ENCODE measurements at regions not wholly inside any gene's neighbourhood (a gene's known extent, or its start where the extent isn't known, plus 50 kb on each side); places are given as distances from the start of the nearest gene placed in this dataset.

GRCh38 chr18:24695168-24695567 lies 234.7 kb downstream of the HRH4 start:
- Mint-ChIP-seq H3K27me3 (ENCODE audit: low read depth in 3 of 3) (peaks cover 2% of the 10 kb centered on the region in 3 donors), H3K4me3 (no peak overlapping the region), H3K27ac (no peak overlapping the region), H3K36me3 (no peaks in the 10 kb centered on the region), H3K9me3 (peaks cover 0 to 17% (median 6%) of the 10 kb centered on the region in 7 donors), H3K4me1 (no peaks in the 10 kb centered on the region)
- intact Hi-C loops (cut with micrococcal nuclease), result no loop called here
- H3K27me3 ChIP-seq (ENCODE audit: control insufficient read depth in 2 of 2, insufficient read depth in 2 of 2, low read length in 2 of 2), result no peaks in the 10 kb centered on the region
- H3K9me3 ChIP-seq (replicated peaks in 1 of 2; ENCODE audit: control insufficient read depth in 1 of 2, insufficient read depth in 1 of 2, low read length in 2 of 2), result peaks cover 7% of the 10 kb centered on the region in 2 donors
- no peaks in the 10 kb centered on the region for H4K20me1 ChIP-seq (ENCODE audit: insufficient read depth, low read length)
- no peak for TF ChIP-seq CTCF (IDR thresholded peaks at IDR 0.05)
- WGBS (ENCODE audit: insufficient coverage), result 67% methylated on average over 2 of the region's 3 CpGs
- no peak overlapping the region for H3K27ac ChIP-seq (ENCODE audit: low read depth in 1 of 2, low read length in 2 of 2)
- no peak overlapping the region for H3K4me3 ChIP-seq (replicated peaks in 1 of 3; ENCODE audit: low read depth in 2 of 3, low read length in 3 of 3)
- H3K4me2 ChIP-seq (replicated peaks; ENCODE audit: extremely low read depth, low read length, poor library complexity, severe bottlenecking), result no peak overlapping the region
- H3K79me2 ChIP-seq (ENCODE audit: insufficient read depth, low read length), result no peaks in the 10 kb centered on the region
- no peaks in the 10 kb centered on the region for H3K36me3 ChIP-seq (replicated peaks in 1 of 2; ENCODE audit: control insufficient read depth in 1 of 2, insufficient read depth in 2 of 2, low read length in 2 of 2)
- no peaks in the 10 kb centered on the region for H3K4me1 ChIP-seq (ENCODE audit: control insufficient read depth in 1 of 2, insufficient read depth in 2 of 2, low read length in 2 of 2)
- DNase-seq, result no peak
- H2AFZ ChIP-seq (ENCODE audit: insufficient read depth, low read depth, low read length, poor library complexity, severe bottlenecking), result no peak overlapping the region
- no peak overlapping the region for H3K9ac ChIP-seq (ENCODE audit: insufficient read depth, low read length, poor library complexity, severe bottlenecking)

DNA sequence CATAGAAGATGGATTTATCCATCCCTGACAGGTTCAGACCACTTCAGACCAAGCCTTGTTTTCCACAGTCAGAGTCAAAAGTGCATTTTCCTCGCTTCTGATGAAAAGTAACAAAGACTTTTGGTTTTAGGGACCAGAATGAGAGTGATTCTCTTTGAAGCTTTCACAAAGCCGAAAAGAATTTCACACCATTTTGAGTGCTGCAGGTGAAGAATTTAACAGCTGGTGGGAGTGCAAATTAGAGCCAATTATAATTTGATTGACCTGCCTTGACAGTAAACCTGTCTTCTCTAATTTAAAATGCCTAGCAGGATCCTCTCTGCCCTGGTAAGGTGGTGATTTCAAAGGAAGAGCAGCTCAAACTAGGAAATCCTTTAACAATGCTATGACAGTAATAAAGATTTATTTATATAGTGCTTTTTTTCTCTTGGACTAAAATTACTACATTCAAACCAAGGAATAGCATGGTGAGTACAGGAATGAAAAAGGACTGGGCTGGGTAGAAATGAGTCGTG lies 241.6 kb downstream of the HRH4 start:
- intact Hi-C loops (cut with micrococcal nuclease), result no loop called here
- Histone ChIP-seq H3K4me1 (ENCODE audit: control insufficient read depth in 1 of 2, insufficient read depth in 2 of 2, low read length in 2 of 2) (no peaks in the 10 kb centered on the region), H3K4me2 (replicated peaks; ENCODE audit: extremely low read depth, low read length, poor library complexity, severe bottlenecking) (no peak overlapping the region), H3K9me3 (replicated peaks in 1 of 2; ENCODE audit: control insufficient read depth in 1 of 2, insufficient read depth in 1 of 2, low read length in 2 of 2) (peaks cover 6 to 7% of the 10 kb centered on the region in 2 donors), H3K4me3 (replicated peaks in 1 of 3; ENCODE audit: low read depth in 2 of 3, low read length in 3 of 3) (no peak overlapping the region), H3K9ac (ENCODE audit: insufficient read depth, low read length, poor library complexity, severe bottlenecking) (no peak overlapping the region), H3K27me3 (ENCODE audit: control insufficient read depth in 2 of 2, insufficient read depth in 2 of 2, low read length in 2 of 2) (no peaks in the 10 kb centered on the region), H2AFZ (ENCODE audit: insufficient read depth, low read depth, low read length, poor library complexity, severe bottlenecking) (no peak overlapping the region), H3K79me2 (ENCODE audit: insufficient read depth, low read length) (no peaks in the 10 kb centered on the region), H3K27ac (ENCODE audit: low read depth in 1 of 2, low read length in 2 of 2) (no peak overlapping the region), H3K36me3 (replicated peaks in 1 of 2; ENCODE audit: control insufficient read depth in 1 of 2, insufficient read depth in 2 of 2, low read length in 2 of 2) (no peaks in the 10 kb centered on the region), H4K20me1 (ENCODE audit: insufficient read depth, low read length) (no peaks in the 10 kb centered on the region)
- Mint-ChIP-seq H3K4me3 (no peak overlapping the region), H3K27ac (no peak overlapping the region), H3K4me1 (no peaks in the 10 kb centered on the region), H3K27me3 (ENCODE audit: low read depth in 3 of 3) (peaks cover 2 to 4% (median 2%) of the 10 kb centered on the region in 3 donors), H3K36me3 (no peaks in the 10 kb centered on the region), H3K9me3 (peaks cover 2 to 13% (median 8%) of the 10 kb centered on the region in 7 donors)
- no CpG with 5 or more reads among the region's 3 CpGs for WGBS (ENCODE audit: insufficient coverage)
- no peak for TF ChIP-seq CTCF (IDR thresholded peaks at IDR 0.05)
- DNase-seq, result no peak

All from CD14-positive monocyte (primary cell).